ENCODE measurements at regions not wholly inside any gene's neighbourhood (a gene's known extent, or its start where the extent isn't known, plus 50 kb on each side); places are given as distances from the start of the nearest gene placed in this dataset.

DNA sequence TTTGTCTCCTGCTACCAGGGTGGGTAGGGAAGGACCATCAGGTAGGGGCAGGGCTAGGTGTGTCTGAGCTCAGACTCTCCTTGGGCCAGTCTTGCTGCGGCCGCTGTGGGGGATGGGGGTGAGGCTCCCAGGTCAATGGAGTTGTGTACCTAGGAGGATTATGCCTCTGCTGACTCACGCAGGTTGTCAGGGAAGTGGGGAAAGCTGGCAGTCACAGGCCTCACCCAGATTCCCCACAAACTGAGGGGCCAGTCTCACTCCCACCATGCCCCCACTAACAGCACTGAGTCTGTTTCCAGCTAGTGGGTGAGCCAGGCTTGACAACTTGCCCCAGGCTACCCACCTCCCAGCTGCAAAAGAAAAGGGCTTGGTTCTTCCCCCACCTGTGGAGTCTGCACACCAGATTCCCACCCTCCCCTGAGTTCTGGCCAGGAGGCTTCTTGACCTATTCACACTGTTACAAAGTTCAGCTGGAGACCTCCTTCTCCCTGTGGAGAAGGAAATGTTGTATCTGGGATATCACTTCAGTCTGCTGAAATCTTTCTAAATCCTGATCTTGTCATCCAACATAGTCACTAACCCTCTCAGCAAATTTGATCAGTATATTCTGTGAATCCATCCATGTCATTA, 69.2 kb upstream of the GJA8 start:
- DNase-seq (no peak), ATAC-seq (ENCODE audit: insufficient read depth, low read depth) (no peak)
- Histone ChIP-seq H3K9me3 (ENCODE audit: insufficient read depth, low read length, severe bottlenecking) (no peaks in the 10 kb centered on the region), H3K36me3 (ENCODE audit: insufficient read depth, low read length) (no peaks in the 10 kb centered on the region), H3K4me3 (ENCODE audit: low read depth in 1 of 2, low read length in 2 of 2) (no peak overlapping the region), H3K4me1 (ENCODE audit: insufficient read depth, low read length) (no peaks in the 10 kb centered on the region), H3K9ac (ENCODE audit: low read depth, low read length) (no peak overlapping the region), H3K27me3 (ENCODE audit: insufficient read depth, low read length, poor library complexity) (peaks cover 7% of the 10 kb centered on the region), H3K27ac (ENCODE audit: low read length) (no peak overlapping the region), H2AFZ (ENCODE audit: low read depth, low read length) (no peak overlapping the region), H4K20me1 (ENCODE audit: insufficient read depth, low read length) (no peaks in the 10 kb centered on the region), H3K79me2 (ENCODE audit: insufficient read depth, low read length) (no peaks in the 10 kb centered on the region), H3K4me2 (ENCODE audit: insufficient read depth, low read length) (no peak overlapping the region)
- no peak for TF ChIP-seq CTCF (IDR thresholded peaks at IDR 0.05; ENCODE audit: borderline replicate concordance, extremely low read depth, low read length, poor library complexity, severe bottlenecking)
- no peak for TF ChIP-seq EZH2 (IDR thresholded peaks at IDR 0.05; ENCODE audit: borderline replicate concordance, low read depth, low read length, severe bottlenecking)

GRCh38 chr1:147834181-147834580, 68.4 kb upstream of the GJA8 start:
- no peak overlapping the region for H3K4me2 ChIP-seq (ENCODE audit: insufficient read depth, low read length)
- no peak overlapping the region for H2AFZ ChIP-seq (ENCODE audit: low read depth, low read length)
- H3K79me2 ChIP-seq (ENCODE audit: insufficient read depth, low read length): no peaks in the 10 kb centered on the region
- no peak overlapping the region for H3K27ac ChIP-seq (ENCODE audit: low read length)
- peaks cover 7% of the 10 kb centered on the region for H3K27me3 ChIP-seq (ENCODE audit: insufficient read depth, low read length, poor library complexity)
- DNase-seq: no peak
- no peak for ATAC-seq (ENCODE audit: insufficient read depth, low read depth)
- no peak overlapping the region for H3K9ac ChIP-seq (ENCODE audit: low read depth, low read length)
- no peaks in the 10 kb centered on the region for H3K36me3 ChIP-seq (ENCODE audit: insufficient read depth, low read length)
- no peaks in the 10 kb centered on the region for H4K20me1 ChIP-seq (ENCODE audit: insufficient read depth, low read length)
- no peak overlapping the region for H3K4me3 ChIP-seq (ENCODE audit: low read depth in 1 of 2, low read length in 2 of 2)
- H3K4me1 ChIP-seq (ENCODE audit: insufficient read depth, low read length): no peaks in the 10 kb centered on the region
- no peaks in the 10 kb centered on the region for H3K9me3 ChIP-seq (ENCODE audit: insufficient read depth, low read length, severe bottlenecking)
- TF ChIP-seq CTCF (IDR thresholded peaks at IDR 0.05; ENCODE audit: borderline replicate concordance, extremely low read depth, low read length, poor library complexity, severe bottlenecking): no peak
- no peak for TF ChIP-seq EZH2 (IDR thresholded peaks at IDR 0.05; ENCODE audit: borderline replicate concordance, low read depth, low read length, severe bottlenecking)

DNA sequence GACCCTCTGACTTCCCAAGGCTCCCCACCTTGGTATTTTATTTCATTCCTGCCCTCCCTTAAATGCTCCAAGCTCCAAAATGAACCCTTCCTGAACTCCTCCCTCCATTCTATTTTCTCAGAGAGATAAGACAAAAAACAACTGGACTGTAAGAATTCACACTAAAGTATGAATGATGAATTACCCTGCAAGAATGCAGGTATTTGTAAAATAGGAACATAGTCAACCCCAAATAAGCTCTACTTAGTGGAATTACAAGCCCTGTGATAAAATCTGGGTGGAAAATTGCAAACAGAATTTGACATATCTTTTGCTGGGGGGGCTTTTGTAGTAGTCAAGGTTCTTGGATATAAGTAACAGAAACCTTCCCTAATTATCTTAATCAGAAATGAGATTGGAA, 67.8 kb upstream of the GJA8 start:
- H3K36me3 ChIP-seq (ENCODE audit: insufficient read depth, low read length): no peaks in the 10 kb centered on the region
- H3K4me3 ChIP-seq (ENCODE audit: low read depth in 1 of 2, low read length in 2 of 2): no peak overlapping the region
- H4K20me1 ChIP-seq (ENCODE audit: insufficient read depth, low read length): no peaks in the 10 kb centered on the region
- ATAC-seq (ENCODE audit: insufficient read depth, low read depth): no peak
- no peak overlapping the region for H3K9ac ChIP-seq (ENCODE audit: low read depth, low read length)
- no peaks in the 10 kb centered on the region for H3K79me2 ChIP-seq (ENCODE audit: insufficient read depth, low read length)
- no peak for DNase-seq
- no peak for TF ChIP-seq CTCF (IDR thresholded peaks at IDR 0.05; ENCODE audit: borderline replicate concordance, extremely low read depth, low read length, poor library complexity, severe bottlenecking)
- no peak for TF ChIP-seq EZH2 (IDR thresholded peaks at IDR 0.05; ENCODE audit: borderline replicate concordance, low read depth, low read length, severe bottlenecking)
- no peak overlapping the region for H3K27ac ChIP-seq (ENCODE audit: low read length)
- H3K4me2 ChIP-seq (ENCODE audit: insufficient read depth, low read length): no peak overlapping the region
- H3K9me3 ChIP-seq (ENCODE audit: insufficient read depth, low read length, severe bottlenecking): no peaks in the 10 kb centered on the region
- H3K4me1 ChIP-seq (ENCODE audit: insufficient read depth, low read length): no peaks in the 10 kb centered on the region
- peaks cover 7% of the 10 kb centered on the region for H3K27me3 ChIP-seq (ENCODE audit: insufficient read depth, low read length, poor library complexity)
- no peak overlapping the region for H2AFZ ChIP-seq (ENCODE audit: low read depth, low read length)
